GM12801 (cell line): ENCODE measurements at regions not wholly inside any gene's neighbourhood (a gene's known extent, or its start where the extent isn't known, plus 50 kb on each side); places are given as distances from the start of the nearest gene placed in this dataset.

Experiments
- CTCF ChIP-seq: IDR thresholded peaks from one replicate; pipeline ENCODE4 v1.5.1; 2011; ENCODE audit warnings: control low read depth; ENCODE audit not compliant: insufficient read length; ENCODE audit errors: extremely low read depth

- TF ChIP-seq CTCF = no peak
Observed at GRCh38 chr14:71441126-71441525, 491.1 kb upstream of the RGS6 start.

DNA sequence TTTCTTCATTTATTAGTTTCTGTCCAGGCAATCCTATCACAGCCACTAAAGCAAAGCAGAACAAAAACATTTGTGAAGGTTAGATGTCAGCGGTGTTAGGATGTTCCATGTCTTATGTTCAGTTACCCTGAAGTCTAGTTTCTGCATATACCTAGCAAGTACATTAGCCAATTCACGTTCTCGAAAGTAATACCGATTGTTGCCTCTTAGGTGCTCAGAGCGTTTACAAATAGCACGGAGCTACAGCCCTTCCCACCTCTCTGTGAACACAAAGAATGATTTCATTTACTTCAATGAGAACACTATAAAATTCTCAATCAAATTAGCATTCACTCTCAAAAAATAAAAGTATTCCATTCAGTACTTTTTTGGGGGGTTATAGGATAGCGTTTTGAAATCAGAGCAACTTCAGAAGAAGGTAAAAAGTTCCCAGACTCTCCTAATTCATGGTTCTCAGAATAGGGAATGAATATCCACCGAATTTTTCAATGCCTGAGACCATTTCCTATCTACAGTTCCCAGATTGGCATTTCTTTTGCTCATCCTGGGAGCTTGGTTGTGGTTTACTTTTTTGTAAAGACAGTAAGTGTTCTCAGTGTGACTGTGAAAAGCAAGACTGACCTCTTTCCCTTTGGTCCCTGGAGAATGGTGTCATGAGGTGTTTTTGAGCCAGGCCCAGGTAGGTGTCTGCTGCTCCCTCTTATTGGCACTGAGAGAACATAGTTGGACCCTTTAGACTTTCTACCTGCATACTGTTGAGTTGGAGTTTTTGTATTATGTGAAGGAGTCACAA lies 488.0 kb upstream of the RGS6 start:
- no peak for TF ChIP-seq CTCF

- TF ChIP-seq CTCF = no peak
Observed at GRCh38 chr14:71448431-71449315, 483.6 kb upstream of the RGS6 start.

DNA sequence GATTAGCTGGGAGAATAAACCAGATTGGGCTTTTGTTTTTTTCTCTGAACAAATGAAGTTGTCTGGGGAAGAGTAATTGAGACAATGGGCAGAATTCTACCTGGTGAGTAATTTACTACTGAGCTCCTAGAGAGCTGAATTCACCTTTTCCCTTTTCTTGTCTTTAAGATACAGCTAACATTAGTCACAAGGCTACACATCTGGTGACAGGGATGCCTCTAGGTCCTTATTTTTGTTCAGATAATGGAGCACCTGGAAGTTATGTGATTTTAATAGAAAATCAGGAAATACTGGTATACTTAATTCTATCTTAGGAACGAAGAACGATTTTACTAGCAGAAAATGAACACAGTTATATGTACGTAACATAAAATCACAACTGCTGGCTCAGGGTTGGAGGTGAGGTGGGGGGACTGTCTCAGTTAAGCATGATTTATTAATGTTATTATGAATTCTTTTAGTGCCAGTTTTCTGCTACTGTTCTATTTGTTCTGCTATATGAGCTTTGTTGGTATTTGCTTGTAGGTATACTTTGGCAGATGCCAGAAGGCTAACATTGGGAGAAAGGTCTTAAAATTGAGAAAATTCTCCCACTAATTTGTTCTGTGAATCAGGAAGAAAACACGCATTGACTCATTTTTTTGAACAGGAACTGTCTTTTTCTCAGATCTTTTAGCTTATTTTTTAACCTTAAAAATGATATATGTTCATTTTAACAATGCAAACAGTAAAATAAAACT lies 482.7 kb upstream of the RGS6 start:
- TF ChIP-seq CTCF = no peak

DNA sequence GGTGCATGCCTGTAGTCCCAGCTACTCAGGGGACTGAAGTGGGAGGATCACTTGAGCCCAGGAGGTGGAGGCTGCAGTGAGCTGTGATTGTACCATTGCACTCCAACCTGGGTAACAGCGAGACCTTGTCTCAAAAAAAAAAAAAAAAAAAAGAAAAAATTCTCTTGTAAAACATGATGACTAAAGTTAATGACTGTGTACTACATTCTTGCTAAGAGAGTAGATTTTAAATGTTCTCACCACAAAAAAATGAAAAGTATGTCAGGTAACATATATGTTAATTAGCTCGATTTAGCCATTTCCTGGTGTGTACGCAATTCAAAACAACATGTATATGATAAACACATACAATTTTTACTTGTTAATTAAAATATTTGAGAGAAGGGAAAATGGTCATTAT lies 480.7 kb upstream of the RGS6 start:
- TF ChIP-seq CTCF = no peak

DNA sequence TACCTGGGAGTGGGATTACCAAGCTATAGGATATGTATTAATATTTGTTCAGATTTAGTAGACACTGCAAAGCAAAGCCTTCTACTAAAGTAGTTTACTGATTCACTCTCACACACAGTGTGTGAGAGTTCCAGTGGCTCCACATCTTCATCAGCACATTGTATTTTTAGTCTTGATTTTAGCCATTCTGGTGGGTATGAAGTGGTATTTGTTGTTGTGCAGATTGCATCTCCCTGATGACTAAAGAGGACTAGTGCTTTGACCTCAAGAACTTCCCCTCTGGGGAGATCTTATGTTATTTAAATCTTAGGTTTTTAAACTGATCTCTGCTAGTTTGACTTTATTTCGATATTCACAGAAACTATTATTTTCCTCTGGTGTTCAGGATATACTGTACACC lies 479.7 kb upstream of the RGS6 start:
- no peak for TF ChIP-seq CTCF

- no peak for TF ChIP-seq CTCF
Observed at GRCh38 chr14:71452987-71453386, 479.2 kb upstream of the RGS6 start.
